SK-N-SH treated with all-trans-retinoic acid at 6 μM for 48 hours (cell line): ENCODE measurements at regions not wholly inside any gene's neighbourhood (a gene's known extent, or its start where the extent isn't known, plus 50 kb on each side); places are given as distances from the start of the nearest gene placed in this dataset.

ENCODE experiments used
- ARNTL ChIP-seq: fragments of 450-650 bp; formaldehyde crosslinking; IDR thresholded peaks from 2 replicates; pipeline ENCODE4 v1.5.0; 2020; ENCODE audit warnings: low read depth, mild to moderate bottlenecking, moderate library complexity, borderline replicate concordance
- ISL1 ChIP-seq: fragments of 250-450 bp; sonication (Bioruptor Pico); IDR thresholded peaks from 2 replicates; pipeline ENCODE4 v2.1.2; 2022; ENCODE audit warnings: mild to moderate bottlenecking, moderate library complexity
- OSR1 ChIP-seq: fragments of 250-450 bp; sonication (Bioruptor Pico); IDR thresholded peaks from 2 replicates; pipeline ENCODE4 v1.8.0; 2022; ENCODE audit warnings: moderate library complexity, mild to moderate bottlenecking, inconsistent platforms
- RARB ChIP-seq: fragments of 250-450 bp; sonication (Bioruptor Pico); IDR thresholded peaks from 2 replicates; pipeline ENCODE4 v1.8.0; 2021; ENCODE audit warnings: mild to moderate bottlenecking, moderate library complexity
- TCF4 ChIP-seq: fragments of 250-450 bp; sonication (Bioruptor Pico); IDR thresholded peaks from 2 replicates; pipeline ENCODE4 v1.8.0; 2021; ENCODE audit warnings: mild to moderate bottlenecking, moderate library complexity, borderline replicate concordance
- TOX ChIP-seq: fragments of 250-450 bp; sonication (Bioruptor Pico); IDR thresholded peaks from 2 replicates; pipeline ENCODE4 v1.8.0; 2021; ENCODE audit warnings: mild to moderate bottlenecking, moderate library complexity, borderline replicate concordance
- ZFP3 ChIP-seq: fragments of 250-450 bp; sonication (Bioruptor Pico); IDR thresholded peaks from 2 replicates; pipeline ENCODE4 v1.5.0; 2020; ENCODE audit warnings: mild to moderate bottlenecking, moderate library complexity
- ZFP30 ChIP-seq: fragments of 450-650 bp; formaldehyde crosslinking; IDR thresholded peaks from 2 replicates; pipeline ENCODE4 v1.5.0; 2022; ENCODE audit warnings: mild to moderate bottlenecking, moderate library complexity
- ZNF70 ChIP-seq: fragments of 450-650 bp; formaldehyde crosslinking; IDR thresholded peaks from 2 replicates; pipeline ENCODE4 v1.5.0; 2020; ENCODE audit warnings: mild to moderate bottlenecking, moderate library complexity
- TF ChIP-seq, protein P1 (sequence below): fragments of 250-450 bp; sonication (Bioruptor Pico); IDR thresholded peaks from 2 replicates; pipeline ENCODE4 v1.8.0; 2020; ENCODE audit warnings: mild to moderate bottlenecking, moderate library complexity, borderline replicate concordance
- TF ChIP-seq, protein P2 (sequence below): fragments of 250-450 bp; sonication (Bioruptor Pico); IDR thresholded peaks from 2 replicates; pipeline ENCODE4 v1.5.1; 2020; ENCODE audit warnings: low read depth, mild to moderate bottlenecking, moderate library complexity
- TF ChIP-seq, protein P3 (sequence below): fragments of 250-450 bp; sonication (Bioruptor Pico); IDR thresholded peaks from 2 replicates; pipeline ENCODE4 v1.5.0; 2020; ENCODE audit warnings: mild to moderate bottlenecking, moderate library complexity

DNA sequence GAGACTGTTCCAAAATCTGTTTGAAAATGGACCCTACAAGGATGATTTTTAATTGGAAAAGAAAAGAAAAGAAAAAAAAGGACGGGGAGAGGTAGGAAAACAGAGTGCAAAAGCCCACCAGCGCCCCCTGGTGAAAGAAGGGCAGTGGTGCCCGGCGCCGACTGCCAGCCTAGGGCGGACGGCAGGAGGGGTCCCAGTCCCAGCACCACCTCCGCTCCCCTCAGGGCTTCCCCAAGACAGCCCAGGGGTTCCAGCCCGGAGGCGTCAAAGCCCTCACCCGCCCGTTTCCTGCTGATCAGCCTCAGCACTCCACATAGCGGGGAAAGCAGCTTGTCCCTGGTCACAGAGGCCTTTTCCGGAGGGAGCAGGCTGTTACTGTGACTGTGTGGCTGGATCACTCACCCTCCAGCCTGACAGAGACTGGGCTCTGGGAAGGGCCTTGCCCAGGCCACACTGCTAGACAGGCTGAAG lies 213.9 kb downstream of the TFCP2L1 start:
- TF ChIP-seq, protein P1, sequence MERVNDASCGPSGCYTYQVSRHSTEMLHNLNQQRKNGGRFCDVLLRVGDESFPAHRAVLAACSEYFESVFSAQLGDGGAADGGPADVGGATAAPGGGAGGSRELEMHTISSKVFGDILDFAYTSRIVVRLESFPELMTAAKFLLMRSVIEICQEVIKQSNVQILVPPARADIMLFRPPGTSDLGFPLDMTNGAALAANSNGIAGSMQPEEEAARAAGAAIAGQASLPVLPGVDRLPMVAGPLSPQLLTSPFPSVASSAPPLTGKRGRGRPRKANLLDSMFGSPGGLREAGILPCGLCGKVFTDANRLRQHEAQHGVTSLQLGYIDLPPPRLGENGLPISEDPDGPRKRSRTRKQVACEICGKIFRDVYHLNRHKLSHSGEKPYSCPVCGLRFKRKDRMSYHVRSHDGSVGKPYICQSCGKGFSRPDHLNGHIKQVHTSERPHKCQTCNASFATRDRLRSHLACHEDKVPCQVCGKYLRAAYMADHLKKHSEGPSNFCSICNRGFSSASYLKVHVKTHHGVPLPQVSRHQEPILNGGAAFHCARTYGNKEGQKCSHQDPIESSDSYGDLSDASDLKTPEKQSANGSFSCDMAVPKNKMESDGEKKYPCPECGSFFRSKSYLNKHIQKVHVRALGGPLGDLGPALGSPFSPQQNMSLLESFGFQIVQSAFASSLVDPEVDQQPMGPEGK (CRISPR knock-in tag) = no peak
- TF ChIP-seq, protein P2, sequence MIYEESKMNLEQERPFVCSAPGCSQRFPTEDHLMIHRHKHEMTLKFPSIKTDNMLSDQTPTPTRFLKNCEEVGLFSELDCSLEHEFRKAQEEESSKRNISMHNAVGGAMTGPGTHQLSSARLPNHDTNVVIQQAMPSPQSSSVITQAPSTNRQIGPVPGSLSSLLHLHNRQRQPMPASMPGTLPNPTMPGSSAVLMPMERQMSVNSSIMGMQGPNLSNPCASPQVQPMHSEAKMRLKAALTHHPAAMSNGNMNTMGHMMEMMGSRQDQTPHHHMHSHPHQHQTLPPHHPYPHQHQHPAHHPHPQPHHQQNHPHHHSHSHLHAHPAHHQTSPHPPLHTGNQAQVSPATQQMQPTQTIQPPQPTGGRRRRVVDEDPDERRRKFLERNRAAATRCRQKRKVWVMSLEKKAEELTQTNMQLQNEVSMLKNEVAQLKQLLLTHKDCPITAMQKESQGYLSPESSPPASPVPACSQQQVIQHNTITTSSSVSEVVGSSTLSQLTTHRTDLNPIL = no peak
- TF ChIP-seq ZNF70 (CRISPR knock-in tag) (no peak), ISL1 (no peak), ZFP30 (CRISPR knock-in tag) (no peak), TOX (CRISPR knock-in tag) (no peak), ARNTL (CRISPR knock-in tag) (no peak), TCF4 (CRISPR knock-in tag) (no peak), OSR1 (CRISPR knock-in tag) (no peak), RARB (CRISPR knock-in tag) (no peak), ZFP3 (CRISPR knock-in tag) (no peak)
- TF ChIP-seq, protein P3, sequence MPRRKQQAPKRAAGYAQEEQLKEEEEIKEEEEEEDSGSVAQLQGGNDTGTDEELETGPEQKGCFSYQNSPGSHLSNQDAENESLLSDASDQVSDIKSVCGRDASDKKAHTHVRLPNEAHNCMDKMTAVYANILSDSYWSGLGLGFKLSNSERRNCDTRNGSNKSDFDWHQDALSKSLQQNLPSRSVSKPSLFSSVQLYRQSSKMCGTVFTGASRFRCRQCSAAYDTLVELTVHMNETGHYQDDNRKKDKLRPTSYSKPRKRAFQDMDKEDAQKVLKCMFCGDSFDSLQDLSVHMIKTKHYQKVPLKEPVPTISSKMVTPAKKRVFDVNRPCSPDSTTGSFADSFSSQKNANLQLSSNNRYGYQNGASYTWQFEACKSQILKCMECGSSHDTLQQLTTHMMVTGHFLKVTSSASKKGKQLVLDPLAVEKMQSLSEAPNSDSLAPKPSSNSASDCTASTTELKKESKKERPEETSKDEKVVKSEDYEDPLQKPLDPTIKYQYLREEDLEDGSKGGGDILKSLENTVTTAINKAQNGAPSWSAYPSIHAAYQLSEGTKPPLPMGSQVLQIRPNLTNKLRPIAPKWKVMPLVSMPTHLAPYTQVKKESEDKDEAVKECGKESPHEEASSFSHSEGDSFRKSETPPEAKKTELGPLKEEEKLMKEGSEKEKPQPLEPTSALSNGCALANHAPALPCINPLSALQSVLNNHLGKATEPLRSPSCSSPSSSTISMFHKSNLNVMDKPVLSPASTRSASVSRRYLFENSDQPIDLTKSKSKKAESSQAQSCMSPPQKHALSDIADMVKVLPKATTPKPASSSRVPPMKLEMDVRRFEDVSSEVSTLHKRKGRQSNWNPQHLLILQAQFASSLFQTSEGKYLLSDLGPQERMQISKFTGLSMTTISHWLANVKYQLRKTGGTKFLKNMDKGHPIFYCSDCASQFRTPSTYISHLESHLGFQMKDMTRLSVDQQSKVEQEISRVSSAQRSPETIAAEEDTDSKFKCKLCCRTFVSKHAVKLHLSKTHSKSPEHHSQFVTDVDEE (CRISPR knock-in tag) = no peak
